Astrocyte (in vitro differentiated cells and primary cell): ENCODE measurements at regions not wholly inside any gene's neighbourhood (a gene's known extent, or its start where the extent isn't known, plus 50 kb on each side); places are given as distances from the start of the nearest gene placed in this dataset.
"Not testable (repeated sequence)": the region's sequence is repeated elsewhere in the genome, so short reads cannot be mapped to it uniquely, and the experiment has no call there.

Source experiments
- DNase-seq: peaks from one replicate; pipeline ENCODE4 v3.0.0-alpha.2; 2010; ENCODE audit warnings: low read depth
- FAIRE-seq: peaks from 2 replicates; lab custom pipeline; 2011; peaks lifted over from hg19 to GRCh38; lab: Jason Lieb, UNC
- H2AFZ ChIP-seq: 2 replicates; pipeline ENCODE4 v1.6.0; 2012; ENCODE audit warnings: low read depth, low read length, inconsistent platforms
- H3K27ac ChIP-seq: 2 replicates; pipeline ENCODE4 v1.5.1; 2011; ENCODE audit warnings: low read depth, low read length, inconsistent platforms
- H3K27me3 ChIP-seq: 2 replicates; pipeline ENCODE4 v1.6.0; 2011; ENCODE audit warnings: low read length, inconsistent platforms; ENCODE audit not compliant: insufficient read depth
- H3K36me3 ChIP-seq: 2 replicates; pipeline ENCODE4 v1.5.1; 2011; ENCODE audit warnings: low read length, inconsistent platforms; ENCODE audit not compliant: insufficient read depth
- H3K4me1 ChIP-seq: 2 replicates; pipeline ENCODE4 v1.5.1; 2011; ENCODE audit warnings: low read length, inconsistent platforms; ENCODE audit not compliant: insufficient read depth
- H3K4me2 ChIP-seq: 2 replicates; pipeline ENCODE4 v1.6.0; 2012; ENCODE audit warnings: low read length, inconsistent platforms
- H3K4me3 ChIP-seq: 2 replicates; pipeline ENCODE4 v1.5.1; 2011; ENCODE audit warnings: low read depth, mild to moderate bottlenecking, low read length, inconsistent platforms; ENCODE audit not compliant: insufficient read depth
- H3K79me2 ChIP-seq: 2 replicates; pipeline ENCODE4 v1.6.0; 2012; ENCODE audit warnings: mild to moderate bottlenecking, low read length, inconsistent platforms; ENCODE audit not compliant: insufficient read depth
- H3K9ac ChIP-seq: 2 replicates; pipeline ENCODE4 v1.6.0; 2012; ENCODE audit warnings: mild to moderate bottlenecking, low read length, inconsistent platforms
- H3K9me3 ChIP-seq: 2 replicates; pipeline ENCODE4 v1.5.1; 2012; ENCODE audit warnings: low read depth, mild to moderate bottlenecking, low read length, inconsistent platforms; ENCODE audit not compliant: insufficient read depth
- H4K20me1 ChIP-seq: 2 replicates; pipeline ENCODE4 v1.6.0; 2012; ENCODE audit warnings: low read length, inconsistent platforms; ENCODE audit not compliant: insufficient read depth
- H3K27ac Mint-ChIP-seq: one replicate; pipeline ENCODE4 v1.8.0; 2021; ENCODE audit warnings: mild to moderate bottlenecking, mixed read lengths; ENCODE audit not compliant: unreplicated experiment
- H3K27me3 Mint-ChIP-seq: one replicate; pipeline ENCODE4 v1.8.0; 2021; ENCODE audit warnings: low read depth, mixed read lengths; ENCODE audit not compliant: unreplicated experiment
- H3K36me3 Mint-ChIP-seq: one replicate; pipeline ENCODE4 v1.8.0; 2021; ENCODE audit warnings: low read depth, mixed read lengths; ENCODE audit not compliant: unreplicated experiment
- H3K4me1 Mint-ChIP-seq: one replicate; pipeline ENCODE4 v1.8.0; 2021; ENCODE audit warnings: low read depth, mixed read lengths; ENCODE audit not compliant: unreplicated experiment
- H3K4me3 Mint-ChIP-seq: one replicate; pipeline ENCODE4 v1.8.0; 2021; ENCODE audit warnings: mild to moderate bottlenecking, moderate library complexity, mixed read lengths; ENCODE audit not compliant: unreplicated experiment
- H3K9me3 Mint-ChIP-seq: one replicate; pipeline ENCODE4 v1.8.0; 2021; ENCODE audit warnings: mild to moderate bottlenecking, mixed read lengths; ENCODE audit not compliant: unreplicated experiment

GRCh38 chr5:1579389-1579788 is 55.6 kb upstream of the LPCAT1 start:
- H3K4me3 Mint-ChIP-seq, H2AFZ ChIP-seq, H3K4me3 ChIP-seq, H3K4me2 ChIP-seq, FAIRE-seq, H3K36me3 ChIP-seq, H3K27ac ChIP-seq, H3K4me1 ChIP-seq, H3K9me3 ChIP-seq, H3K79me2 ChIP-seq, H3K27me3 ChIP-seq, H3K27ac Mint-ChIP-seq, H3K9me3 Mint-ChIP-seq, DNase-seq, H3K9ac ChIP-seq, H4K20me1 ChIP-seq, H3K27me3 Mint-ChIP-seq: not testable (repeated sequence)
- H3K36me3 Mint-ChIP-seq, result peaks cover 25% of the 10 kb centered on the region
- H3K4me1 Mint-ChIP-seq, result peaks cover 10% of the 10 kb centered on the region

- not testable (repeated sequence) for H3K4me3 Mint-ChIP-seq, H3K27ac Mint-ChIP-seq, H3K9me3 Mint-ChIP-seq, H3K4me3 ChIP-seq, DNase-seq, H3K27ac ChIP-seq, H3K36me3 ChIP-seq, H3K9me3 ChIP-seq, H3K4me1 Mint-ChIP-seq, H3K4me2 ChIP-seq, H3K27me3 Mint-ChIP-seq, H4K20me1 ChIP-seq, H3K79me2 ChIP-seq, H2AFZ ChIP-seq, FAIRE-seq, H3K27me3 ChIP-seq, H3K4me1 ChIP-seq, H3K9ac ChIP-seq
- peaks cover 26% of the 10 kb centered on the region for H3K36me3 Mint-ChIP-seq
Measured at GRCh38 chr5:1576851-1577250, 53.1 kb upstream of the LPCAT1 start.

- H3K36me3 Mint-ChIP-seq, result peaks cover 29% of the 10 kb centered on the region
- not testable (repeated sequence) for H3K9me3 ChIP-seq, H3K4me2 ChIP-seq, H3K27me3 ChIP-seq, H3K4me1 ChIP-seq, H3K9me3 Mint-ChIP-seq, H3K36me3 ChIP-seq, H3K4me1 Mint-ChIP-seq, H3K9ac ChIP-seq, H3K27ac Mint-ChIP-seq, H3K27ac ChIP-seq, FAIRE-seq, H3K4me3 ChIP-seq, H3K79me2 ChIP-seq, DNase-seq, H4K20me1 ChIP-seq, H3K27me3 Mint-ChIP-seq, H2AFZ ChIP-seq, H3K4me3 Mint-ChIP-seq
Measured at GRCh38 chr5:1575991-1576714, 52.4 kb upstream of the LPCAT1 start.

- H3K9ac ChIP-seq, H3K27me3 Mint-ChIP-seq, H3K9me3 ChIP-seq, H3K27me3 ChIP-seq, H3K4me3 Mint-ChIP-seq, H3K36me3 ChIP-seq, H4K20me1 ChIP-seq, H3K27ac Mint-ChIP-seq, FAIRE-seq, H3K4me1 Mint-ChIP-seq, H3K79me2 ChIP-seq, H2AFZ ChIP-seq, H3K4me2 ChIP-seq, H3K9me3 Mint-ChIP-seq, H3K27ac ChIP-seq, DNase-seq, H3K4me1 ChIP-seq, H3K4me3 ChIP-seq: not testable (repeated sequence)
- H3K36me3 Mint-ChIP-seq, result peaks cover 32% of the 10 kb centered on the region
Measured at GRCh38 chr5:1575491-1575890, 51.7 kb upstream of the LPCAT1 start.

GRCh38 chr5:1574023-1574318 is 50.2 kb upstream of the LPCAT1 start:
- H3K27ac Mint-ChIP-seq, DNase-seq, H4K20me1 ChIP-seq, H3K36me3 ChIP-seq, H3K79me2 ChIP-seq, H3K4me2 ChIP-seq, H3K4me3 Mint-ChIP-seq, H3K27me3 ChIP-seq, H3K4me1 Mint-ChIP-seq, H3K4me3 ChIP-seq, H3K9me3 ChIP-seq, H3K9me3 Mint-ChIP-seq, H3K27ac ChIP-seq, FAIRE-seq, H3K9ac ChIP-seq, H3K27me3 Mint-ChIP-seq, H3K4me1 ChIP-seq, H2AFZ ChIP-seq: not testable (repeated sequence)
- H3K36me3 Mint-ChIP-seq, result peaks cover 25% of the 10 kb centered on the region

- H3K4me2 ChIP-seq, H3K27me3 ChIP-seq, H3K36me3 ChIP-seq, H3K9ac ChIP-seq, H3K27ac ChIP-seq, H2AFZ ChIP-seq, H3K4me3 Mint-ChIP-seq, H4K20me1 ChIP-seq, H3K27me3 Mint-ChIP-seq, H3K4me3 ChIP-seq, H3K9me3 ChIP-seq, H3K27ac Mint-ChIP-seq, H3K4me1 Mint-ChIP-seq, H3K4me1 ChIP-seq, H3K79me2 ChIP-seq, DNase-seq, FAIRE-seq, H3K9me3 Mint-ChIP-seq: not testable (repeated sequence)
- peaks cover 19% of the 10 kb centered on the region for H3K36me3 Mint-ChIP-seq
Measured at GRCh38 chr5:1573217-1574022, 49.7 kb upstream of the LPCAT1 start.
